ENCODE measurements at regions not wholly inside any gene's neighbourhood (a gene's known extent, or its start where the extent isn't known, plus 50 kb on each side); places are given as distances from the start of the nearest gene placed in this dataset.

- TF ChIP-seq CTCF (IDR thresholded peaks at IDR 0.05) (no peak), POLR2A (IDR thresholded peaks at IDR 0.05; ENCODE audit: low read depth) (no peak), EP300 (IDR thresholded peaks at IDR 0.05) (no peak), POLR2AphosphoS5 (IDR thresholded peaks at IDR 0.05) (no peak)
Observed at GRCh38 chr6:14305624-14306023, 188.1 kb downstream of the CD83 start.
